ENCODE measurements at regions not wholly inside any gene's neighbourhood (a gene's known extent, or its start where the extent isn't known, plus 50 kb on each side); places are given as distances from the start of the nearest gene placed in this dataset.
"Not testable (repeated sequence)": the region's sequence is repeated elsewhere in the genome, so short reads cannot be mapped to it uniquely, and the experiment has no call there.

GRCh38 chr2:22967756-22968155 is 417.2 kb upstream of the KLHL29 start:
- no peak for DNase-seq (ENCODE audit: low read depth in 2 of 2)

GRCh38 chr2:22970284-22970975 is 414.5 kb upstream of the KLHL29 start:
- DNase-seq (ENCODE audit: low read depth in 2 of 2) = no peak

- no peak for DNase-seq (ENCODE audit: low read depth in 2 of 2)
Observed at GRCh38 chr2:22970991-22971390, 414.0 kb upstream of the KLHL29 start.

GRCh38 chr2:22981785-22982184 is 403.2 kb upstream of the KLHL29 start:
- DNase-seq (ENCODE audit: low read depth in 2 of 2) = no peak

GRCh38 chr2:22984152-22984551 is 400.8 kb upstream of the KLHL29 start:
- not testable (repeated sequence) for DNase-seq (ENCODE audit: low read depth in 2 of 2)

GRCh38 chr2:22990246-22990645 is 394.7 kb upstream of the KLHL29 start:
- no peak for DNase-seq (ENCODE audit: low read depth in 2 of 2)

- no peak for DNase-seq (ENCODE audit: low read depth in 2 of 2)
Observed at GRCh38 chr2:22991844-22992243, 393.1 kb upstream of the KLHL29 start.

- no peak for DNase-seq (ENCODE audit: low read depth in 2 of 2)
Observed at GRCh38 chr2:22992441-22992840, 392.5 kb upstream of the KLHL29 start.

- no peak for DNase-seq (ENCODE audit: low read depth in 2 of 2)
Observed at GRCh38 chr2:22993250-22993649, 391.7 kb upstream of the KLHL29 start.

- no peak for DNase-seq (ENCODE audit: low read depth in 2 of 2)
Observed at GRCh38 chr2:22995576-22995975, 389.4 kb upstream of the KLHL29 start.

GRCh38 chr2:22996911-22997310 is 388.1 kb upstream of the KLHL29 start:
- DNase-seq (ENCODE audit: low read depth in 2 of 2) = no peak

- no peak for DNase-seq (ENCODE audit: low read depth in 2 of 2)
Observed at GRCh38 chr2:22998359-22998758, 386.6 kb upstream of the KLHL29 start.

- DNase-seq (ENCODE audit: low read depth in 2 of 2) = no peak
Observed at GRCh38 chr2:22999951-23000350, 385.0 kb upstream of the KLHL29 start.

- DNase-seq (ENCODE audit: low read depth in 2 of 2) = no peak
Observed at GRCh38 chr2:23002234-23002633, 382.7 kb upstream of the KLHL29 start.

- DNase-seq (ENCODE audit: low read depth in 2 of 2) = no peak
Observed at GRCh38 chr2:23005469-23005868, 379.5 kb upstream of the KLHL29 start.

GRCh38 chr2:23007631-23008235 is 377.2 kb upstream of the KLHL29 start:
- DNase-seq (ENCODE audit: low read depth in 2 of 2) = no peak

GRCh38 chr2:23008440-23008839 is 376.5 kb upstream of the KLHL29 start:
- no peak for DNase-seq (ENCODE audit: low read depth in 2 of 2)

GRCh38 chr2:23008951-23009350 is 376.0 kb upstream of the KLHL29 start:
- DNase-seq (ENCODE audit: low read depth in 2 of 2) = no peak

GRCh38 chr2:23009545-23010149 is 375.3 kb upstream of the KLHL29 start:
- DNase-seq (ENCODE audit: low read depth in 2 of 2) = no peak

- DNase-seq (ENCODE audit: low read depth in 2 of 2) = no peak
Observed at GRCh38 chr2:23012499-23012898, 372.5 kb upstream of the KLHL29 start.

GRCh38 chr2:23015651-23016200 is 369.3 kb upstream of the KLHL29 start:
- DNase-seq (ENCODE audit: low read depth in 2 of 2) = no peak

- DNase-seq (ENCODE audit: low read depth in 2 of 2) = no peak
Observed at GRCh38 chr2:23019476-23019875, 365.5 kb upstream of the KLHL29 start.

GRCh38 chr2:23020659-23021058 is 364.3 kb upstream of the KLHL29 start:
- no peak for DNase-seq (ENCODE audit: low read depth in 2 of 2)

All from stimulated activated CD8-positive, alpha-beta memory T cell treated with anti-CD3 and anti-CD28 coated beads, Interleukin-7, amount 100 ng/mL, for 4 hours (primary cell).